Urinary bladder (tissue), 3 donors: ENCODE measurements at regions not wholly inside any gene's neighbourhood (a gene's known extent, or its start where the extent isn't known, plus 50 kb on each side); places are given as distances from the start of the nearest gene placed in this dataset.

Experiments used
- DNase-seq: peaks from one replicate; pipeline ENCODE4 v3.0.0-alpha.2; 2015; ENCODE audit errors: extremely low spot score
- H3K27ac ChIP-seq: one replicate; pipeline ENCODE4 v1.5.1; 2013; ENCODE audit warnings: low read depth, mild to moderate bottlenecking, moderate library complexity
- H3K36me3 ChIP-seq: one replicate; pipeline ENCODE4 v1.6.1; 2013; ENCODE audit warnings: mild to moderate bottlenecking, moderate library complexity; ENCODE audit not compliant: insufficient read depth
- H3K4me1 ChIP-seq: one replicate; pipeline ENCODE4 v1.6.1; 2013; ENCODE audit warnings: mild to moderate bottlenecking, moderate library complexity; ENCODE audit not compliant: insufficient read depth
- H3K4me3 ChIP-seq: one replicate; pipeline ENCODE4 v1.5.1; 2013; ENCODE audit warnings: low read depth, low read length
- WGBS: extraction: QIAGEN DNeasy Blood & Tissue Kit; methylation state at CpG from one replicate; pipeline ENCODE4 v1.1.7; 2013; 5-methylcytosine and 5-hydroxymethylcytosine counted together
- donor health status: healthy with polysubstance abuse.
- donor health status: healthy.

GRCh38 chr9:105079457-105079856, 151.5 kb upstream of the ABCA1 start:
- 93% methylated on average over 2 of the region's 2 CpGs for WGBS

GRCh38 chr9:105082843-105083242, 154.9 kb upstream of the ABCA1 start:
- Histone ChIP-seq H3K4me1 (no peaks in the 10 kb centered on the region), H3K4me3 (no peak overlapping the region), H3K27ac (no peak overlapping the region), H3K36me3 (no peaks in the 10 kb centered on the region)
- 87% methylated on average over 7 of the region's 7 CpGs for WGBS
- DNase-seq = no peak

More at GRCh38 chr9:105079457-105079856, 151.5 kb upstream of the ABCA1 start:
- no peaks in the 10 kb centered on the region for H3K36me3 ChIP-seq
- no peak overlapping the region for H3K4me3 ChIP-seq
- H3K27ac ChIP-seq = no peak overlapping the region
- DNase-seq = no peak
- no peaks in the 10 kb centered on the region for H3K4me1 ChIP-seq

- H3K4me1 ChIP-seq = no peaks in the 10 kb centered on the region
- no peaks in the 10 kb centered on the region for H3K36me3 ChIP-seq
- no peak overlapping the region for H3K4me3 ChIP-seq
- no peak for DNase-seq
- H3K27ac ChIP-seq = no peak overlapping the region
- 75% methylated on average over 2 of the region's 2 CpGs for WGBS
These were observed 155.3 kb upstream of the ABCA1 start for GRCh38 chr9:105083256-105083655.

GRCh38 chr9:105087910-105088898, 156.2 kb upstream of the SLC44A1 start:
- no peak for DNase-seq
- Histone ChIP-seq H3K27ac (no peak overlapping the region), H3K36me3 (no peaks in the 10 kb centered on the region), H3K4me3 (no peak overlapping the region), H3K4me1 (no peaks in the 10 kb centered on the region)
- 78% methylated on average over 4 of the region's 4 CpGs for WGBS

GRCh38 chr9:105089874-105090273, 154.6 kb upstream of the SLC44A1 start:
- Histone ChIP-seq H3K4me3 (no peak overlapping the region), H3K27ac (no peak overlapping the region), H3K4me1 (no peaks in the 10 kb centered on the region), H3K36me3 (no peaks in the 10 kb centered on the region)
- 92% methylated on average over 5 of the region's 5 CpGs for WGBS
- DNase-seq = no peak

DNA sequence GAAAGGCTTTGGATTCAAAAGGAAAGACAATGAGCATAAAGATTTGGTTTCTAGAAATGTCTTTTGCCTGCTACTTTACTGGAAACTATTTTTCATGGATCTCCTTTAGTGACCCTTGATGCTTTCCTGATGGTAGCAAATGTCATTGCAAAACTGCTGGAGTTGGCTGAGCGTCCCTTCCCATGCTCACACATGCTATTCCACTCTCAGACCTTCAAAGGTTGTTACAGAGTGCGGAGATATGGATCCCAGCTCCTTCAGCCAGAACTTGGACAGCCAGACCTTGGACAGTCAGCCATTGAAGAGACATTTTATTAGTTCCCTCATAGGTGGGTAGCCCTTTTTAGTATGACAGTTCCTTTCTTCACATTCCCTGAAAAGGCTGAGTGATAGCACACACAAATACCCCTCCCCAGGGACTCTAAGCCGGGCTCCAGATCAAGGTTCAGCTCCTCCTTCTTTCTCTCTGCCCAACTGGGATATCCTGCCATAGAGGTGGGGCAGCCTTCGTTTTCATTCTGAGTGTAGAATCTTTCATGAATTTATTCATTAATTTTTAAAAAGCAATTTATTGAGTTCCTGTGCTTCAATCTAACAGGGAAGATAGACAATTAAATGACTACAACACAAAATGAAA, 153.3 kb upstream of the SLC44A1 start:
- Histone ChIP-seq H3K36me3 (no peaks in the 10 kb centered on the region), H3K27ac (no peak overlapping the region), H3K4me1 (no peaks in the 10 kb centered on the region), H3K4me3 (no peak overlapping the region)
- WGBS = 79% methylated on average over 4 of the region's 4 CpGs
- no peak for DNase-seq

GRCh38 chr9:105093685-105094084, 150.8 kb upstream of the SLC44A1 start:
- no peak overlapping the region for H3K4me3 ChIP-seq
- WGBS = 83% methylated on average over 1 of the region's 1 CpG
- no peaks in the 10 kb centered on the region for H3K36me3 ChIP-seq
- DNase-seq = no peak
- H3K4me1 ChIP-seq = no peaks in the 10 kb centered on the region
- H3K27ac ChIP-seq = no peak overlapping the region

DNA sequence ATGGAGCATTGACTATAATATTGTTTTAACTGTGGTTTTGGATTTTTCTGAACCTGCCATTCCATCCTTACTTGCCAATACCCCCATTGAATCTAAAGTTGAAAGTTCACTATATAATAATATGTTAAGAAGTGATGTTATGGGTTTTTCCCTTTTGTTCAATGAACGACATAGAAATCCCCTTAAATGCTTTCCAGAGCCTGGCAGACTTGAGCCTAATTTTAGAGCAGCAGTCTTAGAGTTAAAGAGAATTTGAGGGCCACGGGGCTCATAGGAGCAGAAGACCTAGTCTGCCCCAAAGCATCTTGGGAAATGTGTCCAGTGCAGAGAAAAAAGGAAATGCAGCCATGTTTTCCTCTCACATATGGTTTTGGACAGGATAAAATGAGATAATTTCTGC, 146.1 kb upstream of the SLC44A1 start:
- WGBS = 68% methylated on average over 2 of the region's 2 CpGs
- Histone ChIP-seq H3K36me3 (no peaks in the 10 kb centered on the region), H3K27ac (no peak overlapping the region), H3K4me3 (no peak overlapping the region), H3K4me1 (no peaks in the 10 kb centered on the region)
- DNase-seq = no peak

- no peak overlapping the region for H3K27ac ChIP-seq
- H3K4me3 ChIP-seq = no peak overlapping the region
- DNase-seq = no peak
- no peaks in the 10 kb centered on the region for H3K4me1 ChIP-seq
- WGBS = 75% methylated on average over 3 of the region's 3 CpGs
- H3K36me3 ChIP-seq = no peaks in the 10 kb centered on the region
These were observed 140.7 kb upstream of the SLC44A1 start for GRCh38 chr9:105103776-105104175.

GRCh38 chr9:105114318-105114717, 130.1 kb upstream of the SLC44A1 start:
- no peak for DNase-seq
- WGBS = 94% methylated on average over 5 of the region's 5 CpGs
- no peak overlapping the region for H3K4me3 ChIP-seq
- H3K36me3 ChIP-seq = no peaks in the 10 kb centered on the region
- no peaks in the 10 kb centered on the region for H3K4me1 ChIP-seq
- H3K27ac ChIP-seq = no peak overlapping the region

DNA sequence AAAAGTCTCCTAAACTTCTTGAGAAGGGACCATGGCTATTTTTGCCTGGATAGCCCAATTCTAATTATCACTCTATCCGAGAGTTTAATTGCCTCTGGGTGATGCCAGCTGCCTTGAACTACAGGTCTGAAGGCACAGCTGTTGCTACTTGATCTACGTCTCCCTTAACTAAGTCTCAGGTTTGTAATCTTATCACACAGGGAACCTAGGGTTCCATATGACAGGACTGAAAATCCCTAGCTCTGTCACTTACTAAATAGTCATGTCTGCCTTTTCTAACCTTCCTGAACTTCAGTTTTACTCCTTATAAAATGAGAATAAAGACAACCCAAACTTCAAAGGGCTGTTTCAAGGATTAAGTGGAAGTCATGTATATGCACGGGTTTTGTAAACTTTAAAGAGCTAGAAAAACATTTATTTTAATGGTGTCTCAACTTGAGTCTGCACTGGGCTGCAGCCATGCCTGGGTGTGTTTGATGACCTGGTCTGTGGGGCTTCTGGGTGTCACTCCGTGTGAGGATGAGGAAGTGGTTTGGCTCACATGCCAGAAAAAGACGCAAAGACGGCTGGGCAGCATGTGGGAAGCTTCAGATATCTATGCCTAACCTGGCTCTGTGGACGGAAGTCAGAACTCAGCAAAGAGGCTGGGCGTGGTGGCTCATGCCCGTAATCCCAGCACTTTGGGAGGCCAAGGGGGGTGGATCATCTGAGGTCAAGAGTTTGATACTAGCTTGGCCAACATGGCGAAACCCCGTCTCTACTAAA, 129.3 kb upstream of the SLC44A1 start:
- 45% methylated on average over 11 of the region's 11 CpGs for WGBS
- Histone ChIP-seq H3K27ac (no peak overlapping the region), H3K4me3 (no peak overlapping the region), H3K36me3 (no peaks in the 10 kb centered on the region), H3K4me1 (no peaks in the 10 kb centered on the region)
- no peak for DNase-seq

DNA sequence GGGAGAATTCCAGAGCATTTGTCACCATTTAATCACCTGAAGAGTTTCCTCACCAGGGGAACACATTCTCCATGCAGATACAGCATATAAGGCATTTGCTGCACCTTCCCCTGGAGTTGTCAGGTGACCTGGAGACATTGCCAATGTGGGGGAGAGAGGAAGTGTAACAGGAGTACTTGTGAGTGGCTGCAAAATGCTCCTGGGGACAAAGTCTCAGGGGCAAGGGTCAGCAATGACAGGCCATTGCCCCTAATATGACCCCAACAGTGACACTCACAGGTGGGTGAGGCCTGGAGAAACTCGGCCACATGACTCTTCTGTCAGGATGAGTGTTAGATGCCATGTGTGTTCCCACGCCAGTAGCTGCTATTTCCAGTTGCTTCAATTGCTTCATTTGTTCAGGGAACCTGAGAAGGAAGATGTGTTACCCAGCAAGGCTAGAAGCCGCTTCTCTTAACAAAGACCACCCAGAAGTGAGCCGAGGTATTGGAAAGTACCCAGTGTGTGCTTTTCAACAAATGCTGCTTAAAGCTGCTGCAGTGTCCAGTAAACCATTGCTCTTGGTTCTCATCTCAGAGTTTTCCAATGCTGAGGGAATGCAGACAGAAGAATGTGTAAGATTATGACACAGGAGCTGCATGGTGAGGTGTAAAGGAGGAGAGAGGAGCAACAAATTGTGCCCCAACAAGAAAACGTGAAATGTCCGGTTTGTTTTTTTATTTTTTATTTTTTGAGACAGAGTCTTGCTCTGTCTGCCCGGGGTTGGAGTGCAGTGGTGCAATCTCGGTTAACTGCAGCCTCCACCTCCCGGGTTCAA, 128.2 kb upstream of the SLC44A1 start:
- Histone ChIP-seq H3K36me3 (no peaks in the 10 kb centered on the region), H3K4me1 (no peaks in the 10 kb centered on the region), H3K27ac (no peak overlapping the region), H3K4me3 (no peak overlapping the region)
- WGBS = 84% methylated on average over 9 of the region's 9 CpGs
- no peak for DNase-seq

- no peaks in the 10 kb centered on the region for H3K36me3 ChIP-seq
- no peaks in the 10 kb centered on the region for H3K4me1 ChIP-seq
- H3K4me3 ChIP-seq = no peak overlapping the region
- H3K27ac ChIP-seq = no peak overlapping the region
- DNase-seq = no peak
- WGBS = 71% methylated on average over 2 of the region's 2 CpGs
These were observed 127.2 kb upstream of the SLC44A1 start for GRCh38 chr9:105117234-105117633.
